ENCODE measurements at regions not wholly inside any gene's neighbourhood (a gene's known extent, or its start where the extent isn't known, plus 50 kb on each side); places are given as distances from the start of the nearest gene placed in this dataset.

DNA sequence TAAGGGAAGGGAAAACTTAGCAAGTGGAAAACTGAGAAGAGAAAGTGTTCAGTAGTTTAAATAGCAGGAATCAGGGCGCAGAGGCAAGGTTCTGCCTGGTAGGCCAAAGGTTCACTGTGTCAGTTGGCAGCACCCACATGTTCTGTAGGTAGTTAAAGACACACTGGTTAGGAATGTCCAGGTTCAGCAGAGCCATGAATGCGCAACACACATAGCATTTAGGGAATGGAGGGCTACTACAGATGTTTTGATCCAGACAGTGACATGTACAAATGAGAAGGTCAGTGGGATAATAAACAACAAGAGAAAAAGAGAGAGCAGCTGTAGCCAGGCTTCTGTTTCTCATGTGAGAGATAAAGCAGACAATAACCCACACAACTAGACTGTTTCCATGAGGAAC lies 56.2 kb upstream of the ARHGAP42 start:
- TF ChIP-seq, protein P1, sequence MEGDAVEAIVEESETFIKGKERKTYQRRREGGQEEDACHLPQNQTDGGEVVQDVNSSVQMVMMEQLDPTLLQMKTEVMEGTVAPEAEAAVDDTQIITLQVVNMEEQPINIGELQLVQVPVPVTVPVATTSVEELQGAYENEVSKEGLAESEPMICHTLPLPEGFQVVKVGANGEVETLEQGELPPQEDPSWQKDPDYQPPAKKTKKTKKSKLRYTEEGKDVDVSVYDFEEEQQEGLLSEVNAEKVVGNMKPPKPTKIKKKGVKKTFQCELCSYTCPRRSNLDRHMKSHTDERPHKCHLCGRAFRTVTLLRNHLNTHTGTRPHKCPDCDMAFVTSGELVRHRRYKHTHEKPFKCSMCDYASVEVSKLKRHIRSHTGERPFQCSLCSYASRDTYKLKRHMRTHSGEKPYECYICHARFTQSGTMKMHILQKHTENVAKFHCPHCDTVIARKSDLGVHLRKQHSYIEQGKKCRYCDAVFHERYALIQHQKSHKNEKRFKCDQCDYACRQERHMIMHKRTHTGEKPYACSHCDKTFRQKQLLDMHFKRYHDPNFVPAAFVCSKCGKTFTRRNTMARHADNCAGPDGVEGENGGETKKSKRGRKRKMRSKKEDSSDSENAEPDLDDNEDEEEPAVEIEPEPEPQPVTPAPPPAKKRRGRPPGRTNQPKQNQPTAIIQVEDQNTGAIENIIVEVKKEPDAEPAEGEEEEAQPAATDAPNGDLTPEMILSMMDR (IDR thresholded peaks at IDR 0.05; ENCODE audit: insufficient read depth in 1 of 2, low read depth in 1 of 2, low read length in 1 of 2, severe bottlenecking in 1 of 2, unreplicated experiment in 1 of 2) = no peak
- Mint-ChIP-seq H3K4me1 (ENCODE audit: low read depth, unreplicated experiment) (no peaks in the 10 kb centered on the region), H3K36me3 (ENCODE audit: insufficient read depth, unreplicated experiment) (no peaks in the 10 kb centered on the region), H3K27ac (ENCODE audit: unreplicated experiment) (no peak overlapping the region), H3K27me3 (ENCODE audit: insufficient read depth, unreplicated experiment) (peaks cover 2% of the 10 kb centered on the region), H3K9me3 (ENCODE audit: unreplicated experiment) (no peaks in the 10 kb centered on the region), H3K4me3 (ENCODE audit: unreplicated experiment) (no peak overlapping the region)
- H3K4me3 ChIP-seq (ENCODE audit: low read depth, low read length) = no peak overlapping the region
- H3K36me3 ChIP-seq (ENCODE audit: control insufficient read depth, insufficient read depth, low read length) = no peaks in the 10 kb centered on the region
- H3K27me3 ChIP-seq (replicated peaks; ENCODE audit: control insufficient read depth, insufficient read depth, low read length) = no peaks in the 10 kb centered on the region
- no peaks in the 10 kb centered on the region for H3K9me3 ChIP-seq
- intact Hi-C loops (cut with micrococcal nuclease; ENCODE audit: unreplicated experiment) = no loop called here
- ChIA-PET CTCF (no interaction called here), POLR2A (no interaction called here)
- H3K4me1 ChIP-seq = no peaks in the 10 kb centered on the region
- no peak for DNase-seq
- BruUV-seq (replicated peaks) = no TSS peak

GRCh38 chr11:100631316-100631715 lies 55.8 kb upstream of the ARHGAP42 start:
- Histone ChIP-seq H3K36me3 (ENCODE audit: control insufficient read depth, insufficient read depth, low read length) (no peaks in the 10 kb centered on the region), H3K27me3 (replicated peaks; ENCODE audit: control insufficient read depth, insufficient read depth, low read length) (no peaks in the 10 kb centered on the region), H3K4me1 (no peaks in the 10 kb centered on the region), H3K9me3 (no peaks in the 10 kb centered on the region), H3K4me3 (ENCODE audit: low read depth, low read length) (no peak overlapping the region)
- Mint-ChIP-seq H3K9me3 (ENCODE audit: unreplicated experiment) (no peaks in the 10 kb centered on the region), H3K27ac (ENCODE audit: unreplicated experiment) (no peak overlapping the region), H3K4me1 (ENCODE audit: low read depth, unreplicated experiment) (no peaks in the 10 kb centered on the region), H3K4me3 (ENCODE audit: unreplicated experiment) (no peak overlapping the region), H3K27me3 (ENCODE audit: insufficient read depth, unreplicated experiment) (peaks cover 2% of the 10 kb centered on the region), H3K36me3 (ENCODE audit: insufficient read depth, unreplicated experiment) (no peaks in the 10 kb centered on the region)
- TF ChIP-seq, protein P1 (IDR thresholded peaks at IDR 0.05; ENCODE audit: insufficient read depth in 1 of 2, low read depth in 1 of 2, low read length in 1 of 2, severe bottlenecking in 1 of 2, unreplicated experiment in 1 of 2) = no peak
- DNase-seq = no peak
- ChIA-PET POLR2A (no interaction called here), CTCF (no interaction called here)
- BruUV-seq (replicated peaks) = no TSS peak
- intact Hi-C loops (cut with micrococcal nuclease; ENCODE audit: unreplicated experiment) = no loop called here

DNA sequence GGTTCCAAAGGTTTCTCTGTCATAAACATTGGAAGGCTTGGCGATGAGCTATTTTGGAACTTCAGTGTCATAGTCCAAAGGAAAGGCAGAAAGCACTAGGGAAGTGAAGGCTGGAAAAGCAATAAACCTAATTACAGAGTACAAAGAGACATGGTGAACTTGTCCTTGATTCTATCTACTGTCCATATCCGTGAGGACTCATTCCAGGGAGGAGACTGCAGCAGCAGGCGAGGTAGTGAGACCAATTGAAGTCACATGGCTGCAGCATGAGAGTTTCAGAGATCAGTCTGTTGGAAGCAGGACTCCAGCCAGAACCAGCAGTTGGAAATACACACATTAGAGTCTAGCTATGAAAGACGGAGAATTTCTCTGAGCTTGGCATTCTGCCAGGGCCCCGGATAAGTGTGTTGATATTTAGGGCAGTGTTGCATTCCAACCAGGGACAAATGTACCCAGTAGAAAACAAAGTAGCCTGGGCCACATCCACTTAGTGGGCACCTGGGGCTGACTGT lies 54.1 kb upstream of the ARHGAP42 start:
- Histone ChIP-seq H3K9me3 (no peaks in the 10 kb centered on the region), H3K4me1 (no peaks in the 10 kb centered on the region), H3K36me3 (ENCODE audit: control insufficient read depth, insufficient read depth, low read length) (no peaks in the 10 kb centered on the region), H3K4me3 (ENCODE audit: low read depth, low read length) (no peak overlapping the region), H3K27me3 (replicated peaks; ENCODE audit: control insufficient read depth, insufficient read depth, low read length) (no peaks in the 10 kb centered on the region)
- POLR2A ChIA-PET = no interaction called here
- H3K27me3 Mint-ChIP-seq (ENCODE audit: insufficient read depth, unreplicated experiment) = peaks cover 1% of the 10 kb centered on the region
- no peak overlapping the region for H3K4me3 Mint-ChIP-seq (ENCODE audit: unreplicated experiment)
- TF ChIP-seq, protein P1 (IDR thresholded peaks at IDR 0.05; ENCODE audit: insufficient read depth in 1 of 2, low read depth in 1 of 2, low read length in 1 of 2, severe bottlenecking in 1 of 2, unreplicated experiment in 1 of 2) = no peak
- H3K36me3 Mint-ChIP-seq (ENCODE audit: insufficient read depth, unreplicated experiment) = no peaks in the 10 kb centered on the region
- intact Hi-C loops (cut with micrococcal nuclease; ENCODE audit: unreplicated experiment) = no loop called here
- H3K4me1 Mint-ChIP-seq (ENCODE audit: low read depth, unreplicated experiment) = no peaks in the 10 kb centered on the region
- H3K9me3 Mint-ChIP-seq (ENCODE audit: unreplicated experiment) = no peaks in the 10 kb centered on the region
- no peak overlapping the region for H3K27ac Mint-ChIP-seq (ENCODE audit: unreplicated experiment)
- BruUV-seq (replicated peaks) = no TSS peak
- CTCF ChIA-PET = no interaction called here
- DNase-seq = no peak
